SK-N-SH treated with all-trans-retinoic acid at 6 μM for 48 hours (cell line): ENCODE measurements at regions not wholly inside any gene's neighbourhood (a gene's known extent, or its start where the extent isn't known, plus 50 kb on each side); places are given as distances from the start of the nearest gene placed in this dataset.

Source experiments
- ATAC-seq: fragments of 200-7000 bp; cut with Tn5 transposase; 3 replicates; pipeline ENCODE4 v1.9.1; 2020; ENCODE audit warnings: mild to moderate bottlenecking, moderate library complexity
- ARNTL ChIP-seq: fragments of 450-650 bp; formaldehyde crosslinking; IDR thresholded peaks from 2 replicates; pipeline ENCODE4 v1.5.0; 2020; ENCODE audit warnings: low read depth, mild to moderate bottlenecking, moderate library complexity, borderline replicate concordance
- BACH2 ChIP-seq: fragments of 250-450 bp; sonication (Bioruptor Pico); IDR thresholded peaks from 2 replicates; pipeline ENCODE4 v1.9.0; 2021; ENCODE audit warnings: mild to moderate bottlenecking, borderline replicate concordance
- CSDC2 ChIP-seq: fragments of 250-450 bp; sonication (Bioruptor Pico); IDR thresholded peaks from 2 replicates; pipeline ENCODE4 v1.5.0; 2020; ENCODE audit warnings: mild to moderate bottlenecking, moderate library complexity
- ESRRG ChIP-seq: fragments of 250-450 bp; sonication (Bioruptor Pico); IDR thresholded peaks from 2 replicates; pipeline ENCODE4 v1.6.1; 2021; ENCODE audit warnings: mild to moderate bottlenecking
- GLIS3 ChIP-seq: fragments of 250-450 bp; sonication (Bioruptor Pico); IDR thresholded peaks from 2 replicates; pipeline ENCODE4 v1.5.0; 2020; ENCODE audit warnings: mild to moderate bottlenecking, moderate library complexity
- ISL1 ChIP-seq: fragments of 250-450 bp; sonication (Bioruptor Pico); IDR thresholded peaks from 2 replicates; pipeline ENCODE4 v2.1.2; 2022; ENCODE audit warnings: mild to moderate bottlenecking, moderate library complexity
- OSR1 ChIP-seq: fragments of 250-450 bp; sonication (Bioruptor Pico); IDR thresholded peaks from 2 replicates; pipeline ENCODE4 v1.8.0; 2022; ENCODE audit warnings: moderate library complexity, mild to moderate bottlenecking, inconsistent platforms
- PPARA ChIP-seq: fragments of 250-450 bp; sonication (Bioruptor Pico); IDR thresholded peaks from 2 replicates; pipeline ENCODE4 v1.5.0; 2020; ENCODE audit warnings: mild to moderate bottlenecking, borderline replicate concordance
- RARB ChIP-seq: fragments of 250-450 bp; sonication (Bioruptor Pico); IDR thresholded peaks from 2 replicates; pipeline ENCODE4 v1.8.0; 2021; ENCODE audit warnings: mild to moderate bottlenecking, moderate library complexity
- TCF4 ChIP-seq: fragments of 250-450 bp; sonication (Bioruptor Pico); IDR thresholded peaks from 2 replicates; pipeline ENCODE4 v1.8.0; 2021; ENCODE audit warnings: mild to moderate bottlenecking, moderate library complexity, borderline replicate concordance
- TOX ChIP-seq: fragments of 250-450 bp; sonication (Bioruptor Pico); IDR thresholded peaks from 2 replicates; pipeline ENCODE4 v1.8.0; 2021; ENCODE audit warnings: mild to moderate bottlenecking, moderate library complexity, borderline replicate concordance
- ZC3H10 ChIP-seq: fragments of 250-450 bp; sonication (Bioruptor Pico); IDR thresholded peaks from 2 replicates; pipeline ENCODE4 v1.5.1; 2021; ENCODE audit warnings: mild to moderate bottlenecking, moderate library complexity
- ZFP3 ChIP-seq: fragments of 250-450 bp; sonication (Bioruptor Pico); IDR thresholded peaks from 2 replicates; pipeline ENCODE4 v1.5.0; 2020; ENCODE audit warnings: mild to moderate bottlenecking, moderate library complexity
- ZFP30 ChIP-seq: fragments of 450-650 bp; formaldehyde crosslinking; IDR thresholded peaks from 2 replicates; pipeline ENCODE4 v1.5.0; 2022; ENCODE audit warnings: mild to moderate bottlenecking, moderate library complexity
- ZNF565 ChIP-seq: fragments of 450-650 bp; formaldehyde crosslinking; conservative IDR thresholded peaks from 2 replicates; pipeline ENCODE4 v1.5.0; 2020; ENCODE audit warnings: low read depth, mild to moderate bottlenecking, moderate library complexity
- ZNF70 ChIP-seq: fragments of 450-650 bp; formaldehyde crosslinking; IDR thresholded peaks from 2 replicates; pipeline ENCODE4 v1.5.0; 2020; ENCODE audit warnings: mild to moderate bottlenecking, moderate library complexity
- ZNF8 ChIP-seq: fragments of 450-650 bp; formaldehyde crosslinking; IDR thresholded peaks from 2 replicates; pipeline ENCODE4 v1.5.0; 2020; ENCODE audit warnings: mild to moderate bottlenecking, moderate library complexity
- TF ChIP-seq, protein P1 (sequence below): fragments of 250-450 bp; sonication (Bioruptor Pico); IDR thresholded peaks from 2 replicates; pipeline ENCODE4 v1.8.0; 2020; ENCODE audit warnings: mild to moderate bottlenecking, moderate library complexity, borderline replicate concordance
- TF ChIP-seq, protein P2 (sequence below): fragments of 250-450 bp; sonication (Bioruptor Pico); IDR thresholded peaks from 2 replicates; pipeline ENCODE4 v1.8.0; 2021; ENCODE audit warnings: low read depth, mild to moderate bottlenecking, moderate library complexity, borderline replicate concordance
- TF ChIP-seq, protein P3 (sequence below): fragments of 250-450 bp; sonication (Bioruptor Pico); IDR thresholded peaks from 2 replicates; pipeline ENCODE4 v1.5.0; 2020; ENCODE audit warnings: mild to moderate bottlenecking, moderate library complexity
- TF ChIP-seq, protein P4 (sequence below): fragments of 250-450 bp; sonication (Bioruptor Pico); IDR thresholded peaks from 2 replicates; pipeline ENCODE4 v1.5.1; 2021; ENCODE audit warnings: mild to moderate bottlenecking, moderate library complexity

DNA sequence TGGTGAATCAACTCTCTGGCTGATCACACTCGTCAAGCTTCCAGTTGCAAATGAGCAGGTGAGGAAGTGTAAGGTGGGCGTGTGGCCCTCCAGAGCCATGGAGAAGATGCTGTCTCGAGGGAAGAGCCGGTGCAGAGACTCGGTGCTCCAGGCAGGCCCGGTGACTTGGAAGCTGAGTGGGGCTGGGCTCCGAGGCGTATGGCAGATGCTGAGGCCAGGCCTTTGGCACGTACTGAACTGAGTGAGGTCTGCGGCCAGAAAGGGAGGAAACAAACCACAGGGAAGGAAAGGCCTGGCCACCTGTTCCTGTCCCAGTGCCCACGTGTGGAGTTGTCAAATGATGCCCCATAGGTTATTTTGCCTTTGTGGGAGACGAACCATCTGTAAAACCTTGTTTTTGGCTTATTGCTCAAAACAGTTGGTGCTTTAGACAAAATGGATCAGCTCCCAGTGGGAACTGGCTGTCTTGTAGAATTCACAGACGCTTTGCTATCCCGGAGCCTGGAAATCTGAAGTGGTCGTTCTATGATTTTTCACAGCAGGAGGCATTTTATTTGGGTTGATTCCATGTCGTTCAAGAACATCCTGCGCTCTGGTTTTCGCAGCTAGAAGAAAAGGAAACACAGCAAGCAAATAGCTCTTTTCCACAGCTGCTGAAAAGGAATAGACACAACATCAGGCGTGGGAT is 117.5 kb upstream of the TMEM18 start:
- TF ChIP-seq BACH2 (no peak), ZNF70 (CRISPR knock-in tag) (no peak), PPARA (no peak), OSR1 (CRISPR knock-in tag) (no peak), ESRRG (no peak), ARNTL (CRISPR knock-in tag) (no peak), TOX (CRISPR knock-in tag) (no peak), GLIS3 (CRISPR knock-in tag) (no peak), ZNF8 (CRISPR knock-in tag) (no peak), ZC3H10 (no peak)
- TF ChIP-seq, protein P1, sequence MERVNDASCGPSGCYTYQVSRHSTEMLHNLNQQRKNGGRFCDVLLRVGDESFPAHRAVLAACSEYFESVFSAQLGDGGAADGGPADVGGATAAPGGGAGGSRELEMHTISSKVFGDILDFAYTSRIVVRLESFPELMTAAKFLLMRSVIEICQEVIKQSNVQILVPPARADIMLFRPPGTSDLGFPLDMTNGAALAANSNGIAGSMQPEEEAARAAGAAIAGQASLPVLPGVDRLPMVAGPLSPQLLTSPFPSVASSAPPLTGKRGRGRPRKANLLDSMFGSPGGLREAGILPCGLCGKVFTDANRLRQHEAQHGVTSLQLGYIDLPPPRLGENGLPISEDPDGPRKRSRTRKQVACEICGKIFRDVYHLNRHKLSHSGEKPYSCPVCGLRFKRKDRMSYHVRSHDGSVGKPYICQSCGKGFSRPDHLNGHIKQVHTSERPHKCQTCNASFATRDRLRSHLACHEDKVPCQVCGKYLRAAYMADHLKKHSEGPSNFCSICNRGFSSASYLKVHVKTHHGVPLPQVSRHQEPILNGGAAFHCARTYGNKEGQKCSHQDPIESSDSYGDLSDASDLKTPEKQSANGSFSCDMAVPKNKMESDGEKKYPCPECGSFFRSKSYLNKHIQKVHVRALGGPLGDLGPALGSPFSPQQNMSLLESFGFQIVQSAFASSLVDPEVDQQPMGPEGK (CRISPR knock-in tag), result no peak
- TF ChIP-seq, protein P2, sequence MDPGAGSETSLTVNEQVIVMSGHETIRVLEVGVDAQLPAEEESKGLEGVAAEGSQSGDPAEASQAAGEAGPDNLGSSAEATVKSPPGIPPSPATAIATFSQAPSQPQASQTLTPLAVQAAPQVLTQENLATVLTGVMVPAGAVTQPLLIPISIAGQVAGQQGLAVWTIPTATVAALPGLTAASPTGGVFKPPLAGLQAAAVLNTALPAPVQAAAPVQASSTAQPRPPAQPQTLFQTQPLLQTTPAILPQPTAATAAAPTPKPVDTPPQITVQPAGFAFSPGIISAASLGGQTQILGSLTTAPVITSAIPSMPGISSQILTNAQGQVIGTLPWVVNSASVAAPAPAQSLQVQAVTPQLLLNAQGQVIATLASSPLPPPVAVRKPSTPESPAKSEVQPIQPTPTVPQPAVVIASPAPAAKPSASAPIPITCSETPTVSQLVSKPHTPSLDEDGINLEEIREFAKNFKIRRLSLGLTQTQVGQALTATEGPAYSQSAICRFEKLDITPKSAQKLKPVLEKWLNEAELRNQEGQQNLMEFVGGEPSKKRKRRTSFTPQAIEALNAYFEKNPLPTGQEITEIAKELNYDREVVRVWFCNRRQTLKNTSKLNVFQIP (CRISPR knock-in tag), result no peak
- no peak for ATAC-seq

DNA sequence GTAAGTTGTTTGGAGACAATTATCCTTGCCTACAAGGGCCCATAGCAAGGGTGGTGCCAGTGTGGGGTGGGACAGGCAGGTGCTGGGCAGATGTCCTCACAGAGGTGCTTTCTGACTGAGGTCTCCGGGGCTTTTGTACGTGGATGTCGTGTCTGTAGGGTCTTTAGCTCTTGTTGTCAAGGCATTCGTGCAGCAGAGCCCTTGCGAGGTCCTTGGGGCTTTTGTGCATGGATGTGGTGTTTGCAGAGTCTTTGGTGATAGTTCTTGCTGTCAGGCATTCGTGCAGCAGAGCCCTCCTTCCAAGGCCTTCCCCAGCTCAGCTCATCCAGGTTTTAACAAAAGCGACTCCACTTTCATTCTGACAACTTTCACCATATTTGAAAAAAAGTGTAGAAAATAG is 116.0 kb upstream of the TMEM18 start:
- ATAC-seq, result no peak

DNA sequence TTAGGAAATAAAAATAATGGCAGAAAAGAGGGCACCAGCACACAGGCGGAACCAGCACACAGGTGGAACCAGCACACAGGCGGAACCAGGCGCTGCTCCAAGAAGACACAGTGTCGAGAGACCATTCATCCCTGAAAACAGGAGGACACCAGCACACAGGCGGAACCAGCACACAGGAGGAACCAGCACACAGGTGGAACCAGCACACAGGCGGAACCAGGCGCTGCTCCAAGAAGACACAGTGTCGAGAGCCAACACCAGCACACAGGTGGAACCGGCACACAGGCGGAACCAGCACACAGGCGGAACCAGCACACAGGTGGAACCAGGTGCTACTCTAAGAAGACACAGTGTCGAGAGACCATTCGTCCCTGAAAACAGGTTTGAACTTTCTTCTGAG is 115.5 kb upstream of the TMEM18 start:
- TF ChIP-seq, protein P3, sequence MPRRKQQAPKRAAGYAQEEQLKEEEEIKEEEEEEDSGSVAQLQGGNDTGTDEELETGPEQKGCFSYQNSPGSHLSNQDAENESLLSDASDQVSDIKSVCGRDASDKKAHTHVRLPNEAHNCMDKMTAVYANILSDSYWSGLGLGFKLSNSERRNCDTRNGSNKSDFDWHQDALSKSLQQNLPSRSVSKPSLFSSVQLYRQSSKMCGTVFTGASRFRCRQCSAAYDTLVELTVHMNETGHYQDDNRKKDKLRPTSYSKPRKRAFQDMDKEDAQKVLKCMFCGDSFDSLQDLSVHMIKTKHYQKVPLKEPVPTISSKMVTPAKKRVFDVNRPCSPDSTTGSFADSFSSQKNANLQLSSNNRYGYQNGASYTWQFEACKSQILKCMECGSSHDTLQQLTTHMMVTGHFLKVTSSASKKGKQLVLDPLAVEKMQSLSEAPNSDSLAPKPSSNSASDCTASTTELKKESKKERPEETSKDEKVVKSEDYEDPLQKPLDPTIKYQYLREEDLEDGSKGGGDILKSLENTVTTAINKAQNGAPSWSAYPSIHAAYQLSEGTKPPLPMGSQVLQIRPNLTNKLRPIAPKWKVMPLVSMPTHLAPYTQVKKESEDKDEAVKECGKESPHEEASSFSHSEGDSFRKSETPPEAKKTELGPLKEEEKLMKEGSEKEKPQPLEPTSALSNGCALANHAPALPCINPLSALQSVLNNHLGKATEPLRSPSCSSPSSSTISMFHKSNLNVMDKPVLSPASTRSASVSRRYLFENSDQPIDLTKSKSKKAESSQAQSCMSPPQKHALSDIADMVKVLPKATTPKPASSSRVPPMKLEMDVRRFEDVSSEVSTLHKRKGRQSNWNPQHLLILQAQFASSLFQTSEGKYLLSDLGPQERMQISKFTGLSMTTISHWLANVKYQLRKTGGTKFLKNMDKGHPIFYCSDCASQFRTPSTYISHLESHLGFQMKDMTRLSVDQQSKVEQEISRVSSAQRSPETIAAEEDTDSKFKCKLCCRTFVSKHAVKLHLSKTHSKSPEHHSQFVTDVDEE (CRISPR knock-in tag), result no peak
- TF ChIP-seq, protein P4, sequence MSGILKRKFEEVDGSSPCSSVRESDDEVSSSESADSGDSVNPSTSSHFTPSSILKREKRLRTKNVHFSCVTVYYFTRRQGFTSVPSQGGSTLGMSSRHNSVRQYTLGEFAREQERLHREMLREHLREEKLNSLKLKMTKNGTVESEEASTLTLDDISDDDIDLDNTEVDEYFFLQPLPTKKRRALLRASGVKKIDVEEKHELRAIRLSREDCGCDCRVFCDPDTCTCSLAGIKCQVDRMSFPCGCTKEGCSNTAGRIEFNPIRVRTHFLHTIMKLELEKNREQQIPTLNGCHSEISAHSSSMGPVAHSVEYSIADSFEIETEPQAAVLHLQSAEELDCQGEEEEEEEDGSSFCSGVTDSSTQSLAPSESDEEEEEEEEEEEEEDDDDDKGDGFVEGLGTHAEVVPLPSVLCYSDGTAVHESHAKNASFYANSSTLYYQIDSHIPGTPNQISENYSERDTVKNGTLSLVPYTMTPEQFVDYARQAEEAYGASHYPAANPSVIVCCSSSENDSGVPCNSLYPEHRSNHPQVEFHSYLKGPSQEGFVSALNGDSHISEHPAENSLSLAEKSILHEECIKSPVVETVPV (CRISPR knock-in tag), result no peak
- TF ChIP-seq TOX (CRISPR knock-in tag) (no peak), CSDC2 (CRISPR knock-in tag) (no peak)
- TF ChIP-seq, protein P2 (CRISPR knock-in tag), result no peak

More for the DNA sequence above, 116.0 kb upstream of the TMEM18 start:
- TF ChIP-seq TCF4 (CRISPR knock-in tag) (no peak), PPARA (no peak), ARNTL (CRISPR knock-in tag) (no peak), ESRRG (no peak), ZFP3 (CRISPR knock-in tag) (no peak), ZFP30 (no peak), ZNF8 (CRISPR knock-in tag) (no peak), ISL1 (CRISPR knock-in tag) (no peak), RARB (CRISPR knock-in tag) (no peak), OSR1 (CRISPR knock-in tag) (no peak), GLIS3 (CRISPR knock-in tag) (no peak), CSDC2 (CRISPR knock-in tag) (no peak), ZNF565 (CRISPR knock-in tag) (no peak)
- TF ChIP-seq, protein P2 (CRISPR knock-in tag), result no peak
- TF ChIP-seq, protein P3 (CRISPR knock-in tag), result no peak
- TF ChIP-seq, all 23 proteins: peak for 0

More for the DNA sequence above, 115.5 kb upstream of the TMEM18 start:
- ATAC-seq, result no peak
